Liver (tissue), 3 donors: ENCODE measurements at regions not wholly inside any gene's neighbourhood (a gene's known extent, or its start where the extent isn't known, plus 50 kb on each side); places are given as distances from the start of the nearest gene placed in this dataset.

Experiments used
- EGR1 ChIP-seq, 2 donors: IDR thresholded peaks; 2 replicates each; pipeline ENCODE4 v1.6.1; 2016 to 2018; ENCODE audit warnings: antibody characterized with exemption in 2 of 2, low read depth in 2 of 2
- GABPA ChIP-seq, 2 donors: IDR thresholded peaks in 1 of 2; conservative IDR thresholded peaks in 1 of 2; 2 replicates each; pipeline ENCODE4 v1.6.1; 2016; ENCODE audit warnings: antibody characterized with exemption in 2 of 2, mild to moderate bottlenecking in 1 of 2, moderate library complexity in 1 of 2
- NR2F2 ChIP-seq: IDR thresholded peaks from 2 replicates; pipeline ENCODE4 v1.6.1; 2016; ENCODE audit warnings: antibody characterized with exemption
- RAD21 ChIP-seq, 2 donors: IDR thresholded peaks; 2 replicates each; pipeline ENCODE4 v1.6.1; 2016; ENCODE audit warnings: antibody characterized with exemption in 2 of 2, mild to moderate bottlenecking in 2 of 2
- SP1 ChIP-seq: IDR thresholded peaks from 2 replicates; pipeline ENCODE4 v1.6.1; 2018; ENCODE audit warnings: antibody characterized with exemption, mild to moderate bottlenecking
- TAF1 ChIP-seq: conservative IDR thresholded peaks from 2 replicates; pipeline ENCODE4 v1.6.1; 2016; ENCODE audit warnings: antibody characterized with exemption, mild to moderate bottlenecking
- TF ChIP-seq, protein P1 (sequence below): fragments of 150-350 bp; IDR thresholded peaks from 2 replicates; pipeline ENCODE4 v1.5.1; 2017; ENCODE audit warnings: improper control_type of control experiment, low read depth, low read length; ENCODE audit not compliant: missing input control
- TF ChIP-seq, protein P2 (sequence below): IDR thresholded peaks from 2 replicates; pipeline ENCODE4 v1.6.1; 2016; ENCODE audit warnings: antibody characterized with exemption, mild to moderate bottlenecking
- TF ChIP-seq, protein P3 (sequence below): IDR thresholded peaks from 2 replicates; pipeline ENCODE4 v1.6.1; 2016; ENCODE audit warnings: antibody characterized with exemption
- donor health status: healthy.
- donor health status: healthy.

DNA sequence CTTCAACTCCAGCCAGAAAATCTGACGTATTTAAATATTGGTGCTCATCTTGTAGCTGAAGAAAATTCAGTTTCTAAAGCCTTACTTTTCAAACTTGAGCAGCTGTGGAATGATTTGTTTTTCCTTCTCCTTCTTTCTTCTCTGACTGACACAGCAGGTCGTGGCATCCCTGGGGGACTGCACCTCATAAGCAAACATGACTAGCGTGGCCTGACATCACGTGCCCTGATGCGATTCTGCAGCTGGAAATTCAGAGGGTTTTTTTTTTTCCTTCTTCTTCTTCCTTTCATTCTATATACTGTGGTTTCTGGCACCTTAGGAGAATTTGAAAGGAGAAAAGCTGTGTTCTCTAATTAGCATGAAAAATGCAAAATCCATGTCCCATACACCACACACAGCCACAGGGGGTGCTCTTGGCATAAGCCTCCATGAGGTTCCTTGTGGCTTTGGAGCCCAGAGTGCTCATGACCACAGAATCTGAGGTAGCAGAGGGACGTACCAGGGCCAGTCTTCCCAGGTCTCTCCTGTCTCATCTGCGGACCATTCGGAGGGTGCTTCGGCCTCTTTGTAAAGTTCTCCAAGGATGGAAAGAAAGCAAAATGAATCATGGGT lies 258.5 kb upstream of the CDH4 start:
- TF ChIP-seq SP1 (no peak), NR2F2 (no peak), EGR1 (IDR thresholded peaks at IDR 0.05; ENCODE audit: low read depth in 2 of 2) (no peak), TAF1 (no peak), RAD21 (IDR thresholded peaks at IDR 0.05) (no peak), GABPA (IDR thresholded peaks at IDR 0.05 in 1 of 2, conservative IDR thresholded peaks at IDR 0.05 in 1 of 2) (no peak)
- TF ChIP-seq, protein P1, sequence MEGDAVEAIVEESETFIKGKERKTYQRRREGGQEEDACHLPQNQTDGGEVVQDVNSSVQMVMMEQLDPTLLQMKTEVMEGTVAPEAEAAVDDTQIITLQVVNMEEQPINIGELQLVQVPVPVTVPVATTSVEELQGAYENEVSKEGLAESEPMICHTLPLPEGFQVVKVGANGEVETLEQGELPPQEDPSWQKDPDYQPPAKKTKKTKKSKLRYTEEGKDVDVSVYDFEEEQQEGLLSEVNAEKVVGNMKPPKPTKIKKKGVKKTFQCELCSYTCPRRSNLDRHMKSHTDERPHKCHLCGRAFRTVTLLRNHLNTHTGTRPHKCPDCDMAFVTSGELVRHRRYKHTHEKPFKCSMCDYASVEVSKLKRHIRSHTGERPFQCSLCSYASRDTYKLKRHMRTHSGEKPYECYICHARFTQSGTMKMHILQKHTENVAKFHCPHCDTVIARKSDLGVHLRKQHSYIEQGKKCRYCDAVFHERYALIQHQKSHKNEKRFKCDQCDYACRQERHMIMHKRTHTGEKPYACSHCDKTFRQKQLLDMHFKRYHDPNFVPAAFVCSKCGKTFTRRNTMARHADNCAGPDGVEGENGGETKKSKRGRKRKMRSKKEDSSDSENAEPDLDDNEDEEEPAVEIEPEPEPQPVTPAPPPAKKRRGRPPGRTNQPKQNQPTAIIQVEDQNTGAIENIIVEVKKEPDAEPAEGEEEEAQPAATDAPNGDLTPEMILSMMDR: no peak
- TF ChIP-seq, protein P2, sequence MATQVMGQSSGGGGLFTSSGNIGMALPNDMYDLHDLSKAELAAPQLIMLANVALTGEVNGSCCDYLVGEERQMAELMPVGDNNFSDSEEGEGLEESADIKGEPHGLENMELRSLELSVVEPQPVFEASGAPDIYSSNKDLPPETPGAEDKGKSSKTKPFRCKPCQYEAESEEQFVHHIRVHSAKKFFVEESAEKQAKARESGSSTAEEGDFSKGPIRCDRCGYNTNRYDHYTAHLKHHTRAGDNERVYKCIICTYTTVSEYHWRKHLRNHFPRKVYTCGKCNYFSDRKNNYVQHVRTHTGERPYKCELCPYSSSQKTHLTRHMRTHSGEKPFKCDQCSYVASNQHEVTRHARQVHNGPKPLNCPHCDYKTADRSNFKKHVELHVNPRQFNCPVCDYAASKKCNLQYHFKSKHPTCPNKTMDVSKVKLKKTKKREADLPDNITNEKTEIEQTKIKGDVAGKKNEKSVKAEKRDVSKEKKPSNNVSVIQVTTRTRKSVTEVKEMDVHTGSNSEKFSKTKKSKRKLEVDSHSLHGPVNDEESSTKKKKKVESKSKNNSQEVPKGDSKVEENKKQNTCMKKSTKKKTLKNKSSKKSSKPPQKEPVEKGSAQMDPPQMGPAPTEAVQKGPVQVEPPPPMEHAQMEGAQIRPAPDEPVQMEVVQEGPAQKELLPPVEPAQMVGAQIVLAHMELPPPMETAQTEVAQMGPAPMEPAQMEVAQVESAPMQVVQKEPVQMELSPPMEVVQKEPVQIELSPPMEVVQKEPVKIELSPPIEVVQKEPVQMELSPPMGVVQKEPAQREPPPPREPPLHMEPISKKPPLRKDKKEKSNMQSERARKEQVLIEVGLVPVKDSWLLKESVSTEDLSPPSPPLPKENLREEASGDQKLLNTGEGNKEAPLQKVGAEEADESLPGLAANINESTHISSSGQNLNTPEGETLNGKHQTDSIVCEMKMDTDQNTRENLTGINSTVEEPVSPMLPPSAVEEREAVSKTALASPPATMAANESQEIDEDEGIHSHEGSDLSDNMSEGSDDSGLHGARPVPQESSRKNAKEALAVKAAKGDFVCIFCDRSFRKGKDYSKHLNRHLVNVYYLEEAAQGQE: no peak
- TF ChIP-seq, protein P3, sequence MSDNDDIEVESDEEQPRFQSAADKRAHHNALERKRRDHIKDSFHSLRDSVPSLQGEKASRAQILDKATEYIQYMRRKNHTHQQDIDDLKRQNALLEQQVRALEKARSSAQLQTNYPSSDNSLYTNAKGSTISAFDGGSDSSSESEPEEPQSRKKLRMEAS: no peak
